IMR-90 (cell line): ENCODE measurements at regions not wholly inside any gene's neighbourhood (a gene's known extent, or its start where the extent isn't known, plus 50 kb on each side); places are given as distances from the start of the nearest gene placed in this dataset.

Source experiments
- ATAC-seq: fragments of 200-7000 bp; cut with Tn5 transposase; 2 replicates; pipeline ENCODE4 v1.9.1; 2020; ENCODE audit warnings: low read depth, mild to moderate bottlenecking, moderate library complexity
- BruUV-seq: library from RNA; stranded (reverse); fragments of 400-500 nt; replicated peaks from 2 replicates; lab custom pipeline; 2021; lab: Mats Ljungman, UMichigan
- CTCF ChIA-PET: fragments of 300-600 bp; formaldehyde crosslinking; extraction: SDS; loops from one replicate; lab custom pipeline; 2021; ENCODE audit warnings: antibody characterized with exemption; lab: Yijun Ruan, JAX
- POLR2A ChIA-PET: fragments of 300-600 bp; sonication (Branson Sonifier 250); formaldehyde crosslinking; loops from one replicate; lab custom pipeline; 2022; ENCODE audit warnings: antibody characterized with exemption; ENCODE audit not compliant: unreplicated experiment; lab: Charles Lee
- DNase-seq: peaks from one replicate; pipeline ENCODE4 v3.0.0; 2013
- H2AFZ ChIP-seq: replicated peaks from 2 replicates; pipeline ENCODE3; 2013; ENCODE audit warnings: low read length, mild to moderate bottlenecking; ENCODE audit not compliant: poor library complexity
- H2AK5ac ChIP-seq: 2 replicates; pipeline ENCODE4 v1.6.1; 2013; ENCODE audit warnings: low read depth, low read length, inconsistent platforms
- H2AK9ac ChIP-seq: replicated peaks from 2 replicates; pipeline ENCODE3; 2013; ENCODE audit warnings: mild to moderate bottlenecking, low read depth, low read length, moderate library complexity; ENCODE audit not compliant: poor library complexity
- H2BK120ac ChIP-seq: 2 replicates; pipeline ENCODE4 v1.6.1; 2013; ENCODE audit warnings: low read depth, low read length, inconsistent platforms
- H2BK15ac ChIP-seq: 3 replicates; pipeline ENCODE4 v1.6.1; 2013; ENCODE audit warnings: low read depth, low read length, inconsistent platforms
- H2BK20ac ChIP-seq: 2 replicates; pipeline ENCODE4 v1.6.1; 2013; ENCODE audit warnings: low read depth, mild to moderate bottlenecking, inconsistent platforms, low read length, moderate library complexity
- H2BK5ac ChIP-seq: 2 replicates; pipeline ENCODE4 v1.6.1; 2013; ENCODE audit warnings: mild to moderate bottlenecking, low read depth, low read length, inconsistent platforms; ENCODE audit not compliant: poor library complexity, severe bottlenecking
- H3K14ac ChIP-seq: replicated peaks from 2 replicates; pipeline ENCODE4 v1.6.1; 2013; ENCODE audit warnings: low read depth, low read length, inconsistent platforms
- H3K18ac ChIP-seq: 2 replicates; pipeline ENCODE4 v1.6.1; 2013; ENCODE audit warnings: low read depth, low read length, control low read depth
- H3K23ac ChIP-seq: 2 replicates; pipeline ENCODE4 v1.6.1; 2013; ENCODE audit warnings: low read depth, low read length, inconsistent platforms
- H3K27ac ChIP-seq: 2 replicates; pipeline ENCODE4 v1.5.1; 2013; ENCODE audit warnings: mild to moderate bottlenecking, control low read depth, low read length; ENCODE audit not compliant: insufficient read depth
- H3K27me3 ChIP-seq: 2 replicates; pipeline ENCODE4 v1.6.1; 2013; ENCODE audit warnings: low read length; ENCODE audit not compliant: control insufficient read depth, insufficient read depth
- H3K36me3 ChIP-seq: 2 replicates; pipeline ENCODE4 v1.6.1; 2013; ENCODE audit warnings: low read length, mixed read lengths; ENCODE audit not compliant: control insufficient read depth, insufficient read depth
- H3K4ac ChIP-seq: 2 replicates; pipeline ENCODE4 v1.6.1; 2013; ENCODE audit warnings: low read depth, low read length, inconsistent platforms
- H3K4me1 ChIP-seq: 2 replicates; pipeline ENCODE4 v1.6.1; 2013; ENCODE audit warnings: low read length, mixed read lengths; ENCODE audit not compliant: control insufficient read depth, insufficient read depth
- H3K4me2 ChIP-seq: 2 replicates; pipeline ENCODE4 v1.6.1; 2013; ENCODE audit warnings: low read depth, mild to moderate bottlenecking, control low read depth, low read length, moderate library complexity
- H3K4me3 ChIP-seq: 2 replicates; pipeline ENCODE4 v1.5.1; 2013; ENCODE audit warnings: low read depth, mild to moderate bottlenecking, control low read depth, low read length, moderate library complexity; ENCODE audit not compliant: insufficient read depth
- H3K56ac ChIP-seq: 2 replicates; pipeline ENCODE4 v1.6.1; 2013; ENCODE audit warnings: low read length, inconsistent platforms; ENCODE audit not compliant: insufficient read depth; ENCODE audit errors: extremely low read depth
- H3K79me1 ChIP-seq, 2 experiments: 2 replicates each; pipeline ENCODE4 v1.6.1; 2013; ENCODE audit warnings: low read length in 2 of 2, inconsistent platforms in 1 of 2, low read depth in 1 of 2
- H3K9ac ChIP-seq: 2 replicates; pipeline ENCODE4 v1.6.1; 2013; ENCODE audit warnings: low read depth, low read length, control low read depth
- H3K9me1 ChIP-seq: 2 replicates; pipeline ENCODE4 v1.6.1; 2013; ENCODE audit warnings: low read length, inconsistent platforms; ENCODE audit not compliant: insufficient read depth
- H3K9me3 ChIP-seq: 2 replicates; pipeline ENCODE4 v1.6.1; 2013; ENCODE audit warnings: low read length; ENCODE audit not compliant: control insufficient read depth, insufficient read depth
- H4K20me1 ChIP-seq: 2 replicates; pipeline ENCODE4 v1.6.1; 2013; ENCODE audit warnings: low read length, inconsistent platforms; ENCODE audit not compliant: insufficient read depth
- H4K5ac ChIP-seq: 2 replicates; pipeline ENCODE4 v1.6.1; 2013; ENCODE audit warnings: mild to moderate bottlenecking, low read depth, low read length, control low read depth
- H4K8ac ChIP-seq, 2 experiments: 2 replicates each; pipeline ENCODE4 v1.6.1; 2013; ENCODE audit warnings: low read depth in 2 of 2, low read length in 2 of 2, control low read depth in 1 of 2, inconsistent platforms in 1 of 2
- H4K91ac ChIP-seq: 2 replicates; pipeline ENCODE4 v1.6.1; 2013; ENCODE audit warnings: low read depth, low read length, inconsistent platforms; ENCODE audit not compliant: insufficient read depth
- MXI1 ChIP-seq: IDR thresholded peaks from 2 replicates; pipeline ENCODE4 v1.6.1; 2012; ENCODE audit warnings: low read depth, mild to moderate bottlenecking, low read length, moderate library complexity, borderline replicate concordance
- WGBS, 2 experiments: methylation state at CpG; one replicate each; pipeline versions ENCODE4 v1.1.5 to v1.1.7; 2013; ENCODE audit warnings: missing lambda C conversion rate in 2 of 2; ENCODE audit not compliant: insufficient read length in 1 of 2; ENCODE audit errors: extremely low coverage in 2 of 2; 5-methylcytosine and 5-hydroxymethylcytosine counted together
- dilution Hi-C: fragments of 300-500 bp; cut with HindIII; formaldehyde crosslinking; loops from one replicate; pipeline ENCODE4 v1.14.3; 2018; ENCODE audit warnings: low sequenced_read_pairs; ENCODE audit not compliant: unreplicated experiment
- in situ Hi-C: fragments of 300-500 bp; cut with MboI; formaldehyde crosslinking; loops from 3 replicates; pipeline ENCODE4 v1.14.3; 2019; ENCODE audit warnings: low sequenced_read_pairs, inconsistent platforms, mixed read lengths
- intact Hi-C: fragments of 100-400 bp; cut with micrococcal nuclease; formaldehyde crosslinking; loops from 2 replicates; pipeline ENCODE4 v1.10.0; 2022

GRCh38 chr12:28951935-28952334, 197.1 kb upstream of the FAR2 start:
- Histone ChIP-seq H3K27me3 (no peaks in the 10 kb centered on the region), H2BK15ac (no peak overlapping the region), H2BK20ac (no peak overlapping the region), H3K9me1 (no peaks in the 10 kb centered on the region), H3K9ac (no peak overlapping the region), H4K91ac (no peak overlapping the region), H3K23ac (no peak overlapping the region), H2AFZ (no peak overlapping the region), H3K4ac (no peak overlapping the region), H3K18ac (no peak overlapping the region), H4K8ac (no peak overlapping the region), H2BK120ac (no peak overlapping the region), H3K14ac (no peak overlapping the region), H4K20me1 (no peaks in the 10 kb centered on the region), H3K56ac (no peak overlapping the region), H2AK9ac (no peak overlapping the region), H3K4me2 (no peak overlapping the region), H2AK5ac (no peak overlapping the region), H3K4me1 (peaks cover 1% of the 10 kb centered on the region; the same call in 1 of the 2 replicates), H3K9me3 (no peaks in the 10 kb centered on the region), H3K79me1 (no peaks in the 10 kb centered on the region), H3K36me3 (no peaks in the 10 kb centered on the region), H3K27ac (no peak overlapping the region), H3K4me3 (no peak overlapping the region), H2BK5ac (no peak overlapping the region), H4K5ac (no peak overlapping the region)
- no peak for TF ChIP-seq MXI1
- DNase-seq: no peak
- POLR2A ChIA-PET: no interaction called here
- no peak for ATAC-seq
- intact Hi-C loops: no loop called here
- CTCF ChIA-PET: no interaction called here
- in situ Hi-C loops: no loop called here
- dilution Hi-C loops: no loop called here
- 88% methylated on average over 1 of the region's 1 CpG; no CpG with 5 or more reads in 1 of the 2 experiments for WGBS, 2 experiments
- no TSS peak for BruUV-seq
